ENCODE measurements at regions not wholly inside any gene's neighbourhood (a gene's known extent, or its start where the extent isn't known, plus 50 kb on each side); places are given as distances from the start of the nearest gene placed in this dataset.

GRCh38 chr2:33933203-33933602 lies 334.1 kb upstream of the FAM98A start:
- Histone ChIP-seq H3K9me3 (ENCODE audit: control insufficient read depth, insufficient read depth, low read length) (no peaks in the 10 kb centered on the region), H3K27me3 (ENCODE audit: control insufficient read depth, insufficient read depth, low read length) (no peaks in the 10 kb centered on the region), H3K36me3 (ENCODE audit: control insufficient read depth, insufficient read depth, low read length) (no peaks in the 10 kb centered on the region), H3K4me1 (ENCODE audit: control insufficient read depth, insufficient read depth, low read length) (no peaks in the 10 kb centered on the region), H3K27ac (ENCODE audit: low read length) (no peak overlapping the region), H3K4me3 (ENCODE audit: low read length) (no peak overlapping the region)
- DNase-seq (ENCODE audit: low read depth, low spot score): no peak

- Histone ChIP-seq H3K27ac (ENCODE audit: low read length) (no peak overlapping the region), H3K27me3 (ENCODE audit: control insufficient read depth, insufficient read depth, low read length) (no peaks in the 10 kb centered on the region), H3K36me3 (ENCODE audit: control insufficient read depth, insufficient read depth, low read length) (no peaks in the 10 kb centered on the region), H3K4me1 (ENCODE audit: control insufficient read depth, insufficient read depth, low read length) (no peaks in the 10 kb centered on the region), H3K9me3 (ENCODE audit: control insufficient read depth, insufficient read depth, low read length) (no peaks in the 10 kb centered on the region), H3K4me3 (ENCODE audit: low read length) (no peak overlapping the region)
- WGBS (ENCODE audit: insufficient coverage, insufficient read length): no CpG with 5 or more reads among the region's 3 CpGs
- DNase-seq (ENCODE audit: low read depth, low spot score): no peak
Measured at GRCh38 chr2:33931164-33931563, 332.1 kb upstream of the FAM98A start.

GRCh38 chr2:33929467-33929866 lies 330.4 kb upstream of the FAM98A start:
- Histone ChIP-seq H3K27ac (ENCODE audit: low read length) (no peak overlapping the region), H3K27me3 (ENCODE audit: control insufficient read depth, insufficient read depth, low read length) (no peaks in the 10 kb centered on the region), H3K4me1 (ENCODE audit: control insufficient read depth, insufficient read depth, low read length) (no peaks in the 10 kb centered on the region), H3K9me3 (ENCODE audit: control insufficient read depth, insufficient read depth, low read length) (no peaks in the 10 kb centered on the region), H3K36me3 (ENCODE audit: control insufficient read depth, insufficient read depth, low read length) (no peaks in the 10 kb centered on the region), H3K4me3 (ENCODE audit: low read length) (no peak overlapping the region)
- no peak for DNase-seq (ENCODE audit: low read depth, low spot score)
- no CpG with 5 or more reads among the region's 4 CpGs for WGBS (ENCODE audit: insufficient coverage, insufficient read length)

DNA sequence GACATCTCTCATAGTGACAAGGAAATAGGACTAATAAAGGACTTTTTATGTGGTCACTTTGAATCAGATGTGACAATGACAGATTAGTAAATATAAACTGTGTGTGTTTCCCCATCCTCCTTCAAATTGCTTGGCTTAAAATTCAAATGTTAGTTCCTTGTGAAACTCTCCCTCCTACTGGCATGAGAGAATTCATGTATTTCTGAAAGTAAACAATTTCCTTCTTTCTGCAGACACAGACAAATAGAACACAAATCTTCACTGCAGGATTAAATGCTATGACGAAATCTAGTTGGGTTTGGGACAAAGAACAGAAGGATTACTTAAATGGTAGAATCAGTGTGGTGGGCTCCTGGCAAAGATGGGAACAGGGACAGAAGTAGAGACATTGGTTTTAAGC lies 328.7 kb upstream of the FAM98A start:
- Histone ChIP-seq H3K36me3 (ENCODE audit: control insufficient read depth, insufficient read depth, low read length) (no peaks in the 10 kb centered on the region), H3K27ac (ENCODE audit: low read length) (no peak overlapping the region), H3K4me3 (ENCODE audit: low read length) (no peak overlapping the region), H3K27me3 (ENCODE audit: control insufficient read depth, insufficient read depth, low read length) (no peaks in the 10 kb centered on the region), H3K9me3 (ENCODE audit: control insufficient read depth, insufficient read depth, low read length) (no peaks in the 10 kb centered on the region), H3K4me1 (ENCODE audit: control insufficient read depth, insufficient read depth, low read length) (no peaks in the 10 kb centered on the region)
- DNase-seq (ENCODE audit: low read depth, low spot score): no peak
- WGBS (ENCODE audit: insufficient coverage, insufficient read length): no CpG with 5 or more reads among the region's 1 CpG

DNA sequence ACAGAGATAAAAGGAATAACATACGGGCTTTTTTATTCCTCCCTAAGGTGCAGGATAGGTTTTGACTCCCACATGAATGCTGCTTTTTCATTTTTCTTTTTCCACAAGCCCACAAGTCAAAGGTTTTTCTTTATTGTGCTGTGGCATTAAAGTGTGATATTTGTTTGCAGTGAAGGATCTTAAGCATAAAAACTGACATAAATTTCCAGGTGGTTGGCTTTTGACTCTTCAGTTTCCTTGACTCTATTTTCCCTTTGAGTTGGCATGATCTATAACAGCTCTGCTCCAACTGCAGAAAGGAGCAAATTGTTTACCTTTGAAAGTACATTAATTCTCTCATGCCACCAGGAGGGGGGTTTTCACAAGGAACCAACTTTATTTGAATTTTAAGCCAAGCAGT lies 326.2 kb upstream of the FAM98A start:
- WGBS (ENCODE audit: insufficient coverage, insufficient read length): no CpG with 5 or more reads among the region's 1 CpG

DNA sequence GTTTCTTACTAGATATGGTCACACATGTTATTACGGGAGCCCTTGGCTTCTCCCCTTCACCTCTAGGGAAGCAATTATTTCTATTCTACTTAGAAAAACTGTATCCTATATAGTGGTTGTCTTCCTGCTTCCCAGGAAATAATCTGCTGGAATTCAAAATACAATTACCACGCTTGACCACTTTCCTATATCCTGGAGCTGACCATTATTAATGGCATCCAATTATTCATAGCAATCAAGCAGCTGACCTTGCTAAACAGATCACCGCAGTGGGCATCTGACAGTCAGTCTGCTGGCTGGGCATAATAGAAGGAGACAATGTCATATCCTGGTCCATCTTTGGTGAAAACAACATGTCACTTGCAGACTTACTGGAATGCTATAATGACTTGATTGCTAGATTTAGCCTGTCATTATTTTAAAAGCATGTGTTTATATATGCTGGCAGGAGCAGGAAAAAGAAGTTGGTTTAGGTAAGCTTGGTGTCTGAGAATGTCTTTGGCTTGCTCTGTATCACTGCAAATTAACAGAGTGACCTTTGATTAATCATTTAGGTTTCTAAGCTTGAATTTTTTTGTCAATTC lies 325.6 kb upstream of the FAM98A start:
- Histone ChIP-seq H3K27ac (ENCODE audit: low read length) (no peak overlapping the region), H3K4me1 (ENCODE audit: control insufficient read depth, insufficient read depth, low read length) (no peaks in the 10 kb centered on the region), H3K27me3 (ENCODE audit: control insufficient read depth, insufficient read depth, low read length) (no peaks in the 10 kb centered on the region), H3K9me3 (ENCODE audit: control insufficient read depth, insufficient read depth, low read length) (no peaks in the 10 kb centered on the region), H3K36me3 (ENCODE audit: control insufficient read depth, insufficient read depth, low read length) (no peaks in the 10 kb centered on the region), H3K4me3 (ENCODE audit: low read length) (no peak overlapping the region)
- no peak for DNase-seq (ENCODE audit: low read depth, low spot score)
- WGBS (ENCODE audit: insufficient coverage, insufficient read length): no CpG with 5 or more reads among the region's 3 CpGs

More for the DNA sequence above, 326.2 kb upstream of the FAM98A start:
- Histone ChIP-seq H3K27ac (ENCODE audit: low read length) (no peak overlapping the region), H3K4me1 (ENCODE audit: control insufficient read depth, insufficient read depth, low read length) (no peaks in the 10 kb centered on the region), H3K36me3 (ENCODE audit: control insufficient read depth, insufficient read depth, low read length) (no peaks in the 10 kb centered on the region), H3K9me3 (ENCODE audit: control insufficient read depth, insufficient read depth, low read length) (no peaks in the 10 kb centered on the region), H3K27me3 (ENCODE audit: control insufficient read depth, insufficient read depth, low read length) (no peaks in the 10 kb centered on the region), H3K4me3 (ENCODE audit: low read length) (no peak overlapping the region)
- DNase-seq (ENCODE audit: low read depth, low spot score): no peak

- no peaks in the 10 kb centered on the region for H3K9me3 ChIP-seq (ENCODE audit: control insufficient read depth, insufficient read depth, low read length)
- H3K4me1 ChIP-seq (ENCODE audit: control insufficient read depth, insufficient read depth, low read length): no peaks in the 10 kb centered on the region
- no peak for DNase-seq (ENCODE audit: low read depth, low spot score)
- H3K36me3 ChIP-seq (ENCODE audit: control insufficient read depth, insufficient read depth, low read length): no peaks in the 10 kb centered on the region
- no peak overlapping the region for H3K27ac ChIP-seq (ENCODE audit: low read length)
- no peak overlapping the region for H3K4me3 ChIP-seq (ENCODE audit: low read length)
- WGBS (ENCODE audit: insufficient coverage, insufficient read length): no CpG with 5 or more reads among the region's 4 CpGs
- no peaks in the 10 kb centered on the region for H3K27me3 ChIP-seq (ENCODE audit: control insufficient read depth, insufficient read depth, low read length)
Measured at GRCh38 chr2:33917252-33917651, 318.2 kb upstream of the FAM98A start.

- no CpG with 5 or more reads among the region's 1 CpG for WGBS (ENCODE audit: insufficient coverage, insufficient read length)
Measured at GRCh38 chr2:33913071-33913616, 314.0 kb upstream of the FAM98A start.

DNA sequence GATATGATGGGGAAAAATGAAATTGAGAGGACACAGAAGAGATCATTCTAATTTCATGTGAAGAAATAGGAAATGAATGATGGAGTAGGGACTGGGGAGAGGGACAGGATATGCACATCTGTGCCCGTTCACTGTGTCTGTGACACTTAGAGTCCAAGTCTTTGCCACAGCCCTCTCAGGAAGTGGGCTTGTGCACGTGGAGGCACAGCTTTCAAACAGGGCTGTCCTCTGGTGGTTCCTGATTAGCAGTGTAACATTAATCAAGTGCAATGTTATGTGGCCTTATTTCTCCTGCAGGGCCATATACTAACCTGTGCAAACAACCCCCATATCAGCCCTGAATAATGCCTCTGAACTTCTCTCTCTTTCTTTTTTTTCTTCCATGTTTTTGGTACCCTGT lies 312.2 kb upstream of the FAM98A start:
- H3K4me1 ChIP-seq (ENCODE audit: control insufficient read depth, insufficient read depth, low read length): no peaks in the 10 kb centered on the region
- WGBS (ENCODE audit: insufficient coverage, insufficient read length): no CpG with 5 or more reads among the region's 2 CpGs

More at GRCh38 chr2:33913071-33913616, 314.0 kb upstream of the FAM98A start:
- Histone ChIP-seq H3K9me3 (ENCODE audit: control insufficient read depth, insufficient read depth, low read length) (no peaks in the 10 kb centered on the region), H3K27me3 (ENCODE audit: control insufficient read depth, insufficient read depth, low read length) (no peaks in the 10 kb centered on the region), H3K4me3 (ENCODE audit: low read length) (no peak overlapping the region), H3K4me1 (ENCODE audit: control insufficient read depth, insufficient read depth, low read length) (no peaks in the 10 kb centered on the region), H3K36me3 (ENCODE audit: control insufficient read depth, insufficient read depth, low read length) (no peaks in the 10 kb centered on the region), H3K27ac (ENCODE audit: low read length) (no peak overlapping the region)
- DNase-seq (ENCODE audit: low read depth, low spot score): no peak

DNA sequence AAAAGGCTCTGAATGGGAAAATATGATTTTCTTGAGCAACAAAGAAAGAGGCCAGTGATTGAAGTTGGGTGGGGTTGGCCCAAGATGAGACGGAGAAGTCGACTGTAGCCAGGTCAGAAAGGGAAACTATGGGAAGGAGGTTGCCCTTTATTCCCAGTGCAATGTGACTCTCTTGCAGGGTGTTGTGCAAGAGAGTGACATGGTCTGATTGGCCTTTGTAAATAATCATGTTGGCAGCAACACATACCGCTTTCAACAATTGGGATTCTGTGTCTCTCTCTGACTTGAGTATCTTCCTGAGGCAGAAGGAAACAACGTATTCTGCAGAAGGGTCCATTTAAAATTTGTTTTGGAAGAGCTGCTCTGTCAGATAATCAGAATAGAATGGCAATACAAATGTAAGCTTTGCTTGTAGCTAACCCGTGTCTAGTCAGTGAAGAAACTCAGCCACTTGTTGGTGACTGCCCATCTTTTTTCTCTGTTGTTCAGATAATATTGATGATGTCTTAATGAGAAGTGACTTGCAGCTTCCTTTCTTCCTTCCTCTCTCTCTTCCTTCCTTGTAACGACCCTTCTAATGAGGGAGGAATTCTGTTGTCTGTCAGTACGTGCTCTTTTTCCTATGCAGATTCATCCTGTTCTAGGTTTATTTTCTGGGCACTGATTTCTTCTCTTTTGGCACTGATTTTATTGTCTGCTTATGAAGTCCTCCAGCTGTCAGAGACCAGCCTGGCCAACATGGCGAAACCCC lies 311.0 kb upstream of the FAM98A start:
- no peaks in the 10 kb centered on the region for H3K9me3 ChIP-seq (ENCODE audit: control insufficient read depth, insufficient read depth, low read length)
- no peaks in the 10 kb centered on the region for H3K27me3 ChIP-seq (ENCODE audit: control insufficient read depth, insufficient read depth, low read length)
- no peaks in the 10 kb centered on the region for H3K36me3 ChIP-seq (ENCODE audit: control insufficient read depth, insufficient read depth, low read length)
- H3K4me3 ChIP-seq (ENCODE audit: low read length): no peak overlapping the region
- DNase-seq (ENCODE audit: low read depth, low spot score): no peak
- H3K27ac ChIP-seq (ENCODE audit: low read length): no peak overlapping the region
- no CpG with 5 or more reads among the region's 8 CpGs for WGBS (ENCODE audit: insufficient coverage, insufficient read length)
- no peaks in the 10 kb centered on the region for H3K4me1 ChIP-seq (ENCODE audit: control insufficient read depth, insufficient read depth, low read length)

More for the DNA sequence above, 312.2 kb upstream of the FAM98A start:
- no peaks in the 10 kb centered on the region for H3K27me3 ChIP-seq (ENCODE audit: control insufficient read depth, insufficient read depth, low read length)
- H3K36me3 ChIP-seq (ENCODE audit: control insufficient read depth, insufficient read depth, low read length): no peaks in the 10 kb centered on the region
- H3K27ac ChIP-seq (ENCODE audit: low read length): no peak overlapping the region
- no peak for DNase-seq (ENCODE audit: low read depth, low spot score)
- no peaks in the 10 kb centered on the region for H3K9me3 ChIP-seq (ENCODE audit: control insufficient read depth, insufficient read depth, low read length)
- H3K4me3 ChIP-seq (ENCODE audit: low read length): no peak overlapping the region

GRCh38 chr2:33907866-33908265 lies 308.8 kb upstream of the FAM98A start:
- no peak overlapping the region for H3K4me3 ChIP-seq (ENCODE audit: low read length)
- H3K27me3 ChIP-seq (ENCODE audit: control insufficient read depth, insufficient read depth, low read length): no peaks in the 10 kb centered on the region
- H3K27ac ChIP-seq (ENCODE audit: low read length): no peak overlapping the region
- no peak for DNase-seq (ENCODE audit: low read depth, low spot score)
- no CpG with 5 or more reads among the region's 2 CpGs for WGBS (ENCODE audit: insufficient coverage, insufficient read length)
- H3K9me3 ChIP-seq (ENCODE audit: control insufficient read depth, insufficient read depth, low read length): no peaks in the 10 kb centered on the region
- no peaks in the 10 kb centered on the region for H3K4me1 ChIP-seq (ENCODE audit: control insufficient read depth, insufficient read depth, low read length)
- no peaks in the 10 kb centered on the region for H3K36me3 ChIP-seq (ENCODE audit: control insufficient read depth, insufficient read depth, low read length)

All from iPS DF 6.9 (cell line).